HEK293 (cell line): ENCODE measurements at regions not wholly inside any gene's neighbourhood (a gene's known extent, or its start where the extent isn't known, plus 50 kb on each side); places are given as distances from the start of the nearest gene placed in this dataset.

ENCODE experiments used
- PRDM1 ChIP-seq: fragments of 450-650 bp; formaldehyde crosslinking; IDR thresholded peaks from 2 replicates; pipeline ENCODE4; 2016; ENCODE audit warnings: missing biosample characterization, missing genetic modification characterization
- YY1 ChIP-seq: fragments of 450-650 bp; formaldehyde crosslinking; IDR thresholded peaks from 2 replicates; pipeline ENCODE4 v1.5.1; 2018; ENCODE audit warnings: missing biosample characterization, missing genetic modification characterization
- ZNF423 ChIP-seq: fragments of 450-650 bp; formaldehyde crosslinking; IDR thresholded peaks from 2 replicates; pipeline ENCODE4 v1.5.1; 2016; ENCODE audit warnings: missing biosample characterization, missing genetic modification characterization
- ZNF426 ChIP-seq: fragments of 450-650 bp; formaldehyde crosslinking; IDR thresholded peaks from 2 replicates; pipeline ENCODE4 v1.5.1; 2017; ENCODE audit warnings: missing biosample characterization, missing genetic modification characterization, mild to moderate bottlenecking, inconsistent platforms, moderate library complexity
- TF ChIP-seq, protein P1 (sequence below): fragments of 450-650 bp; formaldehyde crosslinking; IDR thresholded peaks from 2 replicates; pipeline ENCODE4 v1.5.1; 2016; ENCODE audit warnings: missing biosample characterization, missing genetic modification characterization
- TF ChIP-seq, protein P2 (sequence below): fragments of 450-650 bp; formaldehyde crosslinking; IDR thresholded peaks from 2 replicates; pipeline ENCODE4 v1.5.1; 2016; ENCODE audit warnings: missing biosample characterization, missing genetic modification characterization
- TF ChIP-seq, protein P3 (sequence below): fragments of 450-650 bp; formaldehyde crosslinking; IDR thresholded peaks from 2 replicates; pipeline ENCODE4 v1.5.1; 2016; ENCODE audit warnings: missing biosample characterization, missing genetic modification characterization
- TF ChIP-seq, protein P4 (sequence below): fragments of 450-650 bp; formaldehyde crosslinking; optimal IDR thresholded peaks from 2 replicates; pipeline ENCODE3; 2016; ENCODE audit warnings: missing biosample characterization, mild to moderate bottlenecking, missing genetic modification characterization
- TF ChIP-seq, protein P5 (sequence below): sonication (generic); formaldehyde crosslinking; IDR thresholded peaks from 2 replicates; pipeline ENCODE4 v1.8.1; 2022; ENCODE audit warnings: mild to moderate bottlenecking, moderate library complexity, missing genetic modification reagents

DNA sequence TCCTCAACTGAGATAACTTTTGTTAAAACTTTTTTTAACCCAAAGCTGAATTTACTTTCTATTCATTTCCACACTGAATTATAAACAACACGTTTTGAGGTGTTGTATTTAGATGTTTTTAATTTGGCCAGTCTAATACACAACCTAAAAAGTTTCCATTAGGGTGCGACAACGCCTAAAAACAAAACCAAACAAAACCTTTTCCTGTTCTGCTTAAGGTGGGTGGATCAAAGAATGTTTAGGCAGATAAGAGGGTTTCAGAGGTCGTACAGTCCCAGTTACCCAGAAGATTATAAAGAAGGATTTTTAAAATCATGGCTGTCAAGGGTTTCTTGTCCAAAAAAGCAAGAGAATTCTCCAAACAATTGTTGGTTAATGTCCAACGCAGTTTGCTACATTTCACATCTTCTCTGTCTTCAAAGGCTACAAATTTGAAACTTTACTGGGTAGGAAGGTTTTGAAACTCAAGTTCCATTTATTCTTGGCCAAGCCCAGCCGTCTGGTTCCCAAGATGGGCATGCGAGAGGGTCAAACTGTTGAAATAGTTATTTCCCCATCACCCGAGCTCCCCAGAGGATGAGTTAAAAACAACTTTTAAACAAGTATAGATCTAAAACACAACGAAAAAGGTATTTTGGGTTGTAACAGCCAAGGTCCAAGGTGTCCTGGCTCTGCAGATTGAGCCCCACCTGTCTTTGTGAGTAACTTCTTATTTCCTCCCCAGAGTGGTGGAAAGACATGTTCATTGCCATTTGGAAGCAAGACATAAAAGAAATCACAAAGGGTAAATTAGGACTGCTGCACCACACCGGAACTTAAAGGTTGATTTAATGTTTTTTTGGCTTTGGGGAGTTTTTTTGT, 122.8 kb upstream of the MAP3K1 start:
- TF ChIP-seq PRDM1 (tag by site-specific recombination), result no peak
- TF ChIP-seq, protein P1, sequence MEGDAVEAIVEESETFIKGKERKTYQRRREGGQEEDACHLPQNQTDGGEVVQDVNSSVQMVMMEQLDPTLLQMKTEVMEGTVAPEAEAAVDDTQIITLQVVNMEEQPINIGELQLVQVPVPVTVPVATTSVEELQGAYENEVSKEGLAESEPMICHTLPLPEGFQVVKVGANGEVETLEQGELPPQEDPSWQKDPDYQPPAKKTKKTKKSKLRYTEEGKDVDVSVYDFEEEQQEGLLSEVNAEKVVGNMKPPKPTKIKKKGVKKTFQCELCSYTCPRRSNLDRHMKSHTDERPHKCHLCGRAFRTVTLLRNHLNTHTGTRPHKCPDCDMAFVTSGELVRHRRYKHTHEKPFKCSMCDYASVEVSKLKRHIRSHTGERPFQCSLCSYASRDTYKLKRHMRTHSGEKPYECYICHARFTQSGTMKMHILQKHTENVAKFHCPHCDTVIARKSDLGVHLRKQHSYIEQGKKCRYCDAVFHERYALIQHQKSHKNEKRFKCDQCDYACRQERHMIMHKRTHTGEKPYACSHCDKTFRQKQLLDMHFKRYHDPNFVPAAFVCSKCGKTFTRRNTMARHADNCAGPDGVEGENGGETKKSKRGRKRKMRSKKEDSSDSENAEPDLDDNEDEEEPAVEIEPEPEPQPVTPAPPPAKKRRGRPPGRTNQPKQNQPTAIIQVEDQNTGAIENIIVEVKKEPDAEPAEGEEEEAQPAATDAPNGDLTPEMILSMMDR (tag by site-specific recombination), result no peak
- TF ChIP-seq ZNF426, result no peak
- TF ChIP-seq YY1 (tag by site-specific recombination), result no peak
- TF ChIP-seq, protein P2, sequence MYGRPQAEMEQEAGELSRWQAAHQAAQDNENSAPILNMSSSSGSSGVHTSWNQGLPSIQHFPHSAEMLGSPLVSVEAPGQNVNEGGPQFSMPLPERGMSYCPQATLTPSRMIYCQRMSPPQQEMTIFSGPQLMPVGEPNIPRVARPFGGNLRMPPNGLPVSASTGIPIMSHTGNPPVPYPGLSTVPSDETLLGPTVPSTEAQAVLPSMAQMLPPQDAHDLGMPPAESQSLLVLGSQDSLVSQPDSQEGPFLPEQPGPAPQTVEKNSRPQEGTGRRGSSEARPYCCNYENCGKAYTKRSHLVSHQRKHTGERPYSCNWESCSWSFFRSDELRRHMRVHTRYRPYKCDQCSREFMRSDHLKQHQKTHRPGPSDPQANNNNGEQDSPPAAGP (tag by site-specific recombination), result no peak
- TF ChIP-seq, protein P3, sequence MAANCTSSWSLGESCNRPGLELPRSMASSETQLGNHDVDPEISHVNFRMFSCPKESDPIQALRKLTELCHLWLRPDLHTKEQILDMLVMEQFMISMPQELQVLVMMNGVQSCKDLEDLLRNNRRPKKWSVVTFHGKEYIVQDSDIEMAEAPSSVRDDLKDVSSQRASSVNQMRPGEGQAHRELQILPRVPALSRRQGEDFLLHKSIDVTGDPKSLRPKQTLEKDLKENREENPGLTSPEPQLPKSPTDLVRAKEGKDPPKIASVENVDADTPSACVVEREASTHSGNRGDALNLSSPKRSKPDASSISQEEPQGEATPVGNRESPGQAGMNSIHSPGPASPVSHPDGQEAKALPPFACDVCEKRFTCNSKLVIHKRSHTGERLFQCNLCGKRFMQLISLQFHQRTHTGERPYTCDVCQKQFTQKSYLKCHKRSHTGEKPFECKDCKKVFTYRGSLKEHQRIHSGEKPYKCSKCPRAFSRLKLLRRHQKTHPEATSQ (tag by site-specific recombination), result no peak
- TF ChIP-seq, protein P4, sequence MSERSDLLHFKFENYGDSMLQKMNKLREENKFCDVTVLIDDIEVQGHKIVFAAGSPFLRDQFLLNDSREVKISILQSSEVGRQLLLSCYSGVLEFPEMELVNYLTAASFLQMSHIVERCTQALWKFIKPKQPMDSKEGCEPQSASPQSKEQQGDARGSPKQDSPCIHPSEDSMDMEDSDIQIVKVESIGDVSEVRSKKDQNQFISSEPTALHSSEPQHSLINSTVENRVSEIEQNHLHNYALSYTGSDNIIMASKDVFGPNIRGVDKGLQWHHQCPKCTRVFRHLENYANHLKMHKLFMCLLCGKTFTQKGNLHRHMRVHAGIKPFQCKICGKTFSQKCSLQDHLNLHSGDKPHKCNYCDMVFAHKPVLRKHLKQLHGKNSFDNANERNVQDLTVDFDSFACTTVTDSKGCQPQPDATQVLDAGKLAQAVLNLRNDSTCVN (tag by site-specific recombination), result no peak
- no peak for TF ChIP-seq ZNF423 (tag by site-specific recombination)
- TF ChIP-seq, protein P5, sequence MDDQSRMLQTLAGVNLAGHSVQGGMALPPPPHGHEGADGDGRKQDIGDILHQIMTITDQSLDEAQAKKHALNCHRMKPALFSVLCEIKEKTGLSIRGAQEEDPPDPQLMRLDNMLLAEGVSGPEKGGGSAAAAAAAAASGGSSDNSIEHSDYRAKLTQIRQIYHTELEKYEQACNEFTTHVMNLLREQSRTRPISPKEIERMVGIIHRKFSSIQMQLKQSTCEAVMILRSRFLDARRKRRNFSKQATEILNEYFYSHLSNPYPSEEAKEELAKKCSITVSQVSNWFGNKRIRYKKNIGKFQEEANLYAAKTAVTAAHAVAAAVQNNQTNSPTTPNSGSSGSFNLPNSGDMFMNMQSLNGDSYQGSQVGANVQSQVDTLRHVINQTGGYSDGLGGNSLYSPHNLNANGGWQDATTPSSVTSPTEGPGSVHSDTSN, result no peak
